GM21723 (cell line): ENCODE measurements at regions not wholly inside any gene's neighbourhood (a gene's known extent, or its start where the extent isn't known, plus 50 kb on each side); places are given as distances from the start of the nearest gene placed in this dataset.
A peak's percentile ranks its signal among the peaks of the same experiment; 100 is the strongest.

Experiments used
- ATAC-seq: cut with Tn5 transposase; IDR thresholded peaks from one replicate; pipeline ENCODE4 v1.9.1; 2021; ENCODE audit warnings: mild to moderate bottlenecking, moderate library complexity; ENCODE audit not compliant: unreplicated experiment

- ATAC-seq = peak; percentile 80
These were observed 558.2 kb upstream of the DIPK2B start for GRCh38 chrX:45758738-45759397.

GRCh38 chrX:45758319-45758718 is 557.6 kb upstream of the DIPK2B start:
- peak; percentile 35 for ATAC-seq

DNA sequence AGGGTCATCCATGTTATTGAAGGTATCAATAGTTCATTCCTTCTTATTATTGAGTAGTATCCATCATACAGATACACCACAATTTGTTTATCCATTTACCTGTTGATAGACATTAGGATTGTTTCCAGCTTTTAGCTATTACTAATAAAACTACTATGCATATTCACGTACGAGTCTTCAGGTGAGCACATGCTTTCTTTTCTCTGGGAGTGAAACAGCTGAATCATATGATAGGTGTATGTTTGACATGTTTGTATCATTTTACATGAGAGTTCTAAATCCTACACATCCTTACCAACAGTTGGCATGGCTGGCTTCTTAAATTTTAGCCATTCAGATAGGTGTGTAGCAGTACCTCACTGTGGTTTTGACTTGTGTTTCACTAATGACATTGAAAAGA is 556.6 kb upstream of the DIPK2B start:
- ATAC-seq = no peak

- ATAC-seq = no peak
These were observed 555.9 kb upstream of the DIPK2B start for GRCh38 chrX:45756557-45756956.

GRCh38 chrX:45755703-45756102 is 555.0 kb upstream of the DIPK2B start:
- no peak for ATAC-seq

DNA sequence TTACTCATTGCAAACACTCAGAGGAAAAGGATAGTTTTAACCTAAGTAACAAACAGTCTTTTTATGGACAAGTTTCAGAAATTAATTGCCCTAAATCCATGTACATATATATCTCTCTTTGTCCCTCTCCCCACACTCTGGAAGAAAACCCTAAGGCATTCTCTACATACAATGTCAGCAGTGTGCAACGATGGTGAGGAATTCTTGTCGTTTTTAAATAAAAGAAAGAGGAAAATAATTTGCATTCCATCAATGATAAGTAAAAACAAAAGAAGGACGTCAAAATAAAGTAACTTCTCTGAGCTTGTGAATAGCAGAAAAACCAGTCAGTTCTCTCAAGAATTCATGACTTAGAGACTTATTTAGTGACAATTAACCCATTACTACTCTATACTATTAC is 550.5 kb upstream of the DIPK2B start:
- no peak for ATAC-seq

DNA sequence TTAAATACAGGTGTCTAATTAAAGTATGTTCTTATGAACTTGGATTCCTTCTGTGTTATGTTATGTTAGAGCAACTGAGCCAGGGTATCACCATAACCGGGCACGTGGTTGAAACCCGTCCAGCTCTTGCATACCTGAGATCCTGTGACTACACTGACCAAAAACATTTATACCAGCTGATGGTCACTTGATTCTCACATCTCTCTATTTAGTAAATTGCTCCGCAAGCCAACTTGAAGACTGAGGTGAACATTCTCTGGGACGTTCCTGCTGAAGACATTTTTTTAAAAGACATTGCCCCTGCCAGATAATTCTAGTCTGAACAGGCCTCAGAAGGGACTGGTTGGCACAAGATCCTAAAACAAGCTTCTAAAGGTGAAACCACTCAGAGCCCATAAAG is 550.0 kb upstream of the DIPK2B start:
- ATAC-seq = no peak

- ATAC-seq = no peak
These were observed 548.7 kb upstream of the DIPK2B start for GRCh38 chrX:45749375-45749774.

- ATAC-seq = no peak
These were observed 547.7 kb upstream of the DIPK2B start for GRCh38 chrX:45748369-45748774.

DNA sequence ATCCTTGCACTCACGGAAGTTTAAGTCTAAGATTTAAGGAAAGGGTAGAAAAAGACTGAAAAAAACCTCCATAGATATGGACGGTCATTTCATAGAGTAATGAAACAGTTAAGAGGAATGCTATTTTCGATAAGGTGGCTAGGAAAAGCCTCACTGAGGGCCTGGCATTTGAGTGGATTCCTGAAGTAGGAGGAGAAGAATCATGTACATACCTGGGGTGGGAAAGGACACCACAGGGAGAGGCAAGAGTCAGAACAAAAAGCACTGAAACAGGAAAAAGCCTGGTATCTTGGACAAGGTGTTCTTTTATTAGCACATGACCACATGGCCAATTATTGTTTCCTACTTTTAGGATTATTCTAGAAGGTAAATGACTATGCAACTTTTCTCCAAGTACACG is 547.2 kb upstream of the DIPK2B start:
- ATAC-seq = no peak

DNA sequence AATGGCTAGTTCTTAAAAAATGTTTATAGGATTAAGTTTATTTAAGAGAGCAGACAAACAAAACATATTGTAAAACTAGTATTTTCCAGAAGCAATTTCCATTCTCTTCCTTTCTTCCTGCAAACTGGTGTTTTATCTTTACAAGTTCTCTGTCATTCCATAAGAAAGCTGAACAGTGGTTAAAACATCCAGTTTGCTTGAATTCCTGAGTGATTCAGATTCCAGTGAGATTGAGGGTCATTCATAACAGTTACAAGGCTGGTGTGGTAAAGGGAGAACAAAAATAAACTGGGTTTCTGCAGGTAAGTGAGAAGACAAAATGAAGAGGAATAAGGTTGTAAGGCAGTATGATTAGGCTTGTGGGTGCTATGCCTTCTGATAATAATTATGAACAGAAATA is 544.8 kb upstream of the DIPK2B start:
- ATAC-seq = no peak

- ATAC-seq = no peak
These were observed 543.4 kb upstream of the DIPK2B start for GRCh38 chrX:45743906-45744625.

DNA sequence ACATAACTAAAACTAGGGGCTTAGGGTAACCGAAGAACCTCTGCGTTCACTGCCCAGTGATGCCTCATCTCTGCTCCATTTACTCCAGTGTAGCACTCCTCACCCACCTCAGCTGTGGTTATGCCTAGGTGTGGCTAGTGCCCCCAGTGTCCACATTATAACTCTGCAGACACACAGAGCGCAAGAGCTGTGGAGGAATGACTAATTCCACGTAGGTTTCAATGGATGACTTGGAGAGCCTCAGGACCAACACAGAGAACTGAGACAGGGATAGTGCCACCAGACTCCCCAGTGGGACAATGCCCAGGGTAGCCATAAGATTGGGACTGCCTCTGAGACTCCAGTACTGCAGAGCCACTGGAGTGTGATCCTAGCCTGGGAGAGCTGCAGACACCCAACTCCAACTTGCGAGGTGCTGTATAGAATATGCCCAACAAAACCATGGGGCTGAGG is 542.4 kb upstream of the DIPK2B start:
- no peak for ATAC-seq

- no peak for ATAC-seq
These were observed 539.6 kb upstream of the DIPK2B start for GRCh38 chrX:45740291-45740690.

- ATAC-seq = no peak
These were observed 534.9 kb upstream of the DIPK2B start for GRCh38 chrX:45735571-45735970.

DNA sequence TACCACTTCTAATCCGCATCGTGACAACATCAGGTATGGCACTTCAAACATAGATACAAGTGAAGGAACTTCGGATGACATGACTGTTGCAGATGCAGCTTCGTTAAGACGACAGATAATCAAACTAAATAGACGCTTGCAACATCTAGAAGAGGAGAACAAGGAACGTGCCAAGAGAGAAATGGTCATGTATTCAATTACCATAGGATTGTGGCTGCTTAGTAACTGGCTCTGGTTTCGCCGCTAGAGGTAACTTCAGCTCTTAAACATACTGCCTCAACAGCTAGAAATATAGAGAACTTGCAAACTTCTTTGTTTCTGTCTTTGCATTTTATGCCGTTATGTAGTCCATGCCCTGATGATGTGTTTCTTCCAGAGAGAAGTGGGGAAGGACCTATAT is 530.8 kb upstream of the DIPK2B start:
- no peak for ATAC-seq

DNA sequence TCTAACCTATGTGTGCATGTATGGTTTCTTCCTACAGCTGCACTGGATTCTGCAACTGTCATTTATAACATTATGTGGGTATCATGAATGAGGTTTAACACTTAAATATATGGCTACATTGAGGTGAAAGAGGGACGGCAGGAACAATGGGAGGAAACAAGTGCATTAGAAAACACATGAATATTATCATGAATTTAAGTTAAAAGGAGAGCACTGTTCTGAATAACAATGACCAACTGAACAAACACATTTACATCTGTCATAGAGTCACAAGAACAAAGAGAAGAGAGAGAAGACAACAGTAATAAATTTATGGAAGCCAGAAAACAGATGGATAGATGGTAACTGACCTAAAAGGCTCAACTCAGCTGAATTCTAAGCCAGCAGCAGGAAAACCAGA is 527.1 kb upstream of the DIPK2B start:
- no peak for ATAC-seq

DNA sequence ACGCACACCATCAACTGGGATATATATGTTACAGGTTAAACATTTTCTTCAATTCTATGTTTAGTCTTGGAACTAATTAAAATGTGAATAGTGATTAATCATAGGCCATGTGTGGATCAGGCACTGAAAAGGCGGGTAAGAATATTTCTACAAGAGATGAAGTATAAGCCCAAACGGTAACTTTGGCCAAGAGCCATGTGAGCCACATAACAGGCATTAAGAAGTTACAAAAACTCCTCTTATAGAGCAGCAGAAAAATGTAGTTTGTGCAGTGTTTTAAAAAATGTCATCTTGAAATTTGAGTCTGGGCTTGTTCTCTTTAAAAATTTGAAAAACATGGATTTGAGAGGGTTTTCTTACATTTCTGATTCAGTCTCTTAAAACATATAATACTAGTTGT is 521.8 kb upstream of the DIPK2B start:
- no peak for ATAC-seq

- ATAC-seq = no peak
These were observed 519.2 kb upstream of the DIPK2B start for GRCh38 chrX:45719751-45720501.

- no peak for ATAC-seq
These were observed 518.0 kb upstream of the DIPK2B start for GRCh38 chrX:45718676-45719075.

GRCh38 chrX:45716750-45717149 is 516.1 kb upstream of the DIPK2B start:
- ATAC-seq = no peak

GRCh38 chrX:45715748-45716147 is 515.1 kb upstream of the DIPK2B start:
- ATAC-seq = no peak
